ENCODE measurements at regions not wholly inside any gene's neighbourhood (a gene's known extent, or its start where the extent isn't known, plus 50 kb on each side); places are given as distances from the start of the nearest gene placed in this dataset.

DNA sequence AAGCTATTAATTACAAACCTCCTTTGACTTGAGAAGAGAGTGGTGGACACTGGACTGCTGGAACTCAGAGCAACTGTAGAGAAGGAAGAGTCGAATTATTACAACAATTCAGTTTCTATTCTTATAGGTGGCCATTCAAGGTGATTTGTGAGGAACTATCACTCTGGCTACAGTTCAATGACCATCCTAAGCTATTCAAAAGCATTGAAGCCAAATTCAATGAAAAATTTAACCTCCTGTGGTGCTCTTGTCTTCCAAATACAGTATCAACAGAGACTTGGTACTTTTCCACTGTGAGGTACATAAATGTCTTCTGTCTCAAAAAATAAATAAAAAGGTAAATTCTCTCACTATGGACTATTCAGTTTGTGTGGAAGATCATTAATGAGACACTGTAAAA, 513.3 kb upstream of the SEMA6D start:
- no TSS peak for BruUV-seq (replicated peaks)
- in situ Hi-C loops (cut with HindIII; ENCODE audit: extremely low pct_ligation_motif_present, low pct_unique_long_range_greater_than_20kb): no loop called here

DNA sequence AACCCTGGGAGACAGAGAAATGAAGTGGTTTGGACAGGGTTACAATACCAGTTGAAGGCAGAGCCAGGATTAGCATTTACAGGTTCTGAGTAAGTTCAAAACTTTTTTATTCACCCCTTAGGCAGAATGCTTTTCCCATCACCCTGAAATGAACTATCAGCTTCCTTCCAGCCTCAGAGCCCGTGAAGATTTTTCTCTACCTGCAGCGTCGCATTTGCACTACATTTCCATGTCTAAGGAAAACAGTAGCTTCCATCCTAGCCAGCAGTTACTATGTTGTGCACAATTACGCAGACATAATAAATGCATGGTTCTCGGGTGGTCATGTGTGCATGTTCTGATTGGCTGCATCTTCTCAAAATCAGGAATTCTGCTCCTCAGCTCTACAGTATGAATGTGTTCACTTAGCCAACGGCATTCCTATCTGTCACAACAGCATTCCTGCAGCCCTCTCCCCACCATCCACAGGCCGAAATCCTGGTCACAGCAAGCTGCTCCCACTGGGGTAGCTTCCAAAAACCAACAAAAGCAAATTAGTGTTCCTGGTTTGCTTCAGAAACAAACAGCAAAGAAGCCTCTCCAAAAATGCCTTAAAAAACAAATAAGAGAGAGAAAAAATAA, 510.8 kb upstream of the SEMA6D start:
- ChIA-PET CTCF (ENCODE audit: low intra/inter-chr PET ratio, low total read pairs) (no interaction called here), POLR2A (no interaction called here)
- no TSS peak for BruUV-seq (replicated peaks)
- no peak overlapping the region for H3K9ac ChIP-seq (ENCODE audit: insufficient read depth, low read depth, low read length)
- intact Hi-C loops (cut with micrococcal nuclease; ENCODE audit: unreplicated experiment): no loop called here
- no peaks in the 10 kb centered on the region for H3K4me1 ChIP-seq (ENCODE audit: insufficient read depth, low read length)
- 14% methylated on average over 7 of the region's 7 CpGs for whole genome bisulfite sequencing (ENCODE audit: low lambda C conversion rate)
- H3K9me3 ChIP-seq (ENCODE audit: low read length): peaks cover 52% of the 10 kb centered on the region
- ATAC-seq: no peak
- no peak overlapping the region for H2AFZ ChIP-seq (ENCODE audit: low read length)
- H3K27me3 ChIP-seq (ENCODE audit: control insufficient read depth in 1 of 2, insufficient read depth in 2 of 2, low read length in 2 of 2): no peaks in the 10 kb centered on the region
- FAIRE-seq: no peak
- no peak overlapping the region for H3K27ac ChIP-seq (ENCODE audit: extremely low read length, insufficient read depth, low read length)
- H3K4me3 ChIP-seq (replicated peaks in 1 of 3; ENCODE audit: insufficient read depth in 1 of 3, low read depth in 2 of 3, low read length in 3 of 3): no peak overlapping the region
- H3K4me2 ChIP-seq (ENCODE audit: low read depth, low read length): no peak overlapping the region
- no peak for TF ChIP-seq ZMAT3 (CRISPR knock-in tag; conservative IDR thresholded peaks at IDR 0.05)
- no peak for TF ChIP-seq GZF1 (CRISPR knock-in tag; IDR thresholded peaks at IDR 0.05)
- no peak for TF ChIP-seq TOE1 (CRISPR knock-in tag; IDR thresholded peaks at IDR 0.05)
- TF ChIP-seq CBX5 (CRISPR knock-in tag; IDR thresholded peaks at IDR 0.05; ENCODE audit: borderline replicate concordance): no peak
- TF ChIP-seq, protein P1, sequence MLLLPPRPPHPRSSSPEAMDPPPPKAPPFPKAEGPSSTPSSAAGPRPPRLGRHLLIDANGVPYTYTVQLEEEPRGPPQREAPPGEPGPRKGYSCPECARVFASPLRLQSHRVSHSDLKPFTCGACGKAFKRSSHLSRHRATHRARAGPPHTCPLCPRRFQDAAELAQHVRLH (CRISPR knock-in tag; IDR thresholded peaks at IDR 0.05; ENCODE audit: borderline replicate concordance, low read depth): no peak
- TF ChIP-seq ZNF710 (CRISPR knock-in tag; IDR thresholded peaks at IDR 0.05; ENCODE audit: borderline replicate concordance): no peak
- no peak for TF ChIP-seq ZNF891 (CRISPR knock-in tag; IDR thresholded peaks at IDR 0.05)
- TF ChIP-seq ZNF570 (CRISPR knock-in tag; IDR thresholded peaks at IDR 0.05; ENCODE audit: borderline replicate concordance): no peak
- TF ChIP-seq TFDP2 (CRISPR knock-in tag; IDR thresholded peaks at IDR 0.05): no peak
- TF ChIP-seq, protein P2, sequence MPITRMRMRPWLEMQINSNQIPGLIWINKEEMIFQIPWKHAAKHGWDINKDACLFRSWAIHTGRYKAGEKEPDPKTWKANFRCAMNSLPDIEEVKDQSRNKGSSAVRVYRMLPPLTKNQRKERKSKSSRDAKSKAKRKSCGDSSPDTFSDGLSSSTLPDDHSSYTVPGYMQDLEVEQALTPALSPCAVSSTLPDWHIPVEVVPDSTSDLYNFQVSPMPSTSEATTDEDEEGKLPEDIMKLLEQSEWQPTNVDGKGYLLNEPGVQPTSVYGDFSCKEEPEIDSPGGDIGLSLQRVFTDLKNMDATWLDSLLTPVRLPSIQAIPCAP (CRISPR knock-in tag; IDR thresholded peaks at IDR 0.05; ENCODE audit: low read depth): no peak
- in situ Hi-C loops (cut with HindIII; ENCODE audit: extremely low pct_ligation_motif_present, low pct_unique_long_range_greater_than_20kb): no loop called here
- no peak for DNase-seq (ENCODE audit: low spot score)
- H3K36me3 ChIP-seq (replicated peaks in 1 of 2; ENCODE audit: control insufficient read depth in 1 of 2, insufficient read depth in 2 of 2, low read length in 2 of 2): no peaks in the 10 kb centered on the region
- no peaks in the 10 kb centered on the region for H3K79me2 ChIP-seq (ENCODE audit: insufficient read depth, low read length)
- H4K20me1 ChIP-seq (ENCODE audit: insufficient read depth, low read length): no peaks in the 10 kb centered on the region

More for the DNA sequence above, 513.3 kb upstream of the SEMA6D start:
- Histone ChIP-seq H3K27me3 (ENCODE audit: control insufficient read depth in 1 of 2, insufficient read depth in 2 of 2, low read length in 2 of 2) (no peaks in the 10 kb centered on the region), H3K27ac (ENCODE audit: extremely low read length, insufficient read depth, low read length) (no peak overlapping the region), H3K9ac (ENCODE audit: insufficient read depth, low read depth, low read length) (no peak overlapping the region), H3K4me2 (ENCODE audit: low read depth, low read length) (no peak overlapping the region), H2AFZ (ENCODE audit: low read length) (no peak overlapping the region), H3K4me3 (replicated peaks in 1 of 3; ENCODE audit: insufficient read depth in 1 of 3, low read depth in 2 of 3, low read length in 3 of 3) (no peak overlapping the region), H4K20me1 (ENCODE audit: insufficient read depth, low read length) (no peaks in the 10 kb centered on the region), H3K36me3 (replicated peaks in 1 of 2; ENCODE audit: control insufficient read depth in 1 of 2, insufficient read depth in 2 of 2, low read length in 2 of 2) (no peaks in the 10 kb centered on the region), H3K9me3 (ENCODE audit: low read length) (peaks cover 33% of the 10 kb centered on the region), H3K79me2 (ENCODE audit: insufficient read depth, low read length) (no peaks in the 10 kb centered on the region), H3K4me1 (ENCODE audit: insufficient read depth, low read length) (no peaks in the 10 kb centered on the region)
- FAIRE-seq: no peak
- no peak for ATAC-seq
- TF ChIP-seq RXRA (CRISPR knock-in tag; IDR thresholded peaks at IDR 0.05): no peak
- ChIA-PET POLR2A (no interaction called here), CTCF (ENCODE audit: low intra/inter-chr PET ratio, low total read pairs) (no interaction called here)
- intact Hi-C loops (cut with micrococcal nuclease; ENCODE audit: unreplicated experiment): no loop called here
- WGBS (ENCODE audit: low lambda C conversion rate): 0% methylated on average over 1 of the region's 1 CpG
- no peak for DNase-seq (ENCODE audit: low spot score)
